Right cardiac atrium (tissue), 5 donors: ENCODE measurements at regions not wholly inside any gene's neighbourhood (a gene's known extent, or its start where the extent isn't known, plus 50 kb on each side); places are given as distances from the start of the nearest gene placed in this dataset.

Experiments
- ATAC-seq, 2 donors: fragments of 200-7000 bp; cut with Tn5 transposase; one replicate each; pipeline versions ENCODE4 v1.8.0 to v1.9.1; 2020; ENCODE audit warnings: moderate library complexity in 2 of 2, mild to moderate bottlenecking in 1 of 2
- DNase-seq, 3 donors: peaks; one replicate each; pipeline ENCODE4 v3.0.0-alpha.2; 2020
- H3K27ac ChIP-seq: one replicate; pipeline ENCODE4 v1.5.1; 2013; ENCODE audit warnings: mild to moderate bottlenecking, low read length, control low read depth, moderate library complexity
- H3K27me3 ChIP-seq: one replicate; pipeline ENCODE4 v1.6.1; 2013; ENCODE audit not compliant: control insufficient read depth, insufficient read depth
- H3K4me1 ChIP-seq: one replicate; pipeline ENCODE4 v1.6.1; 2013; ENCODE audit warnings: low read length; ENCODE audit not compliant: control insufficient read depth, insufficient read depth
- H3K4me3 ChIP-seq: one replicate; pipeline ENCODE4 v1.5.1; 2013; ENCODE audit warnings: low read length, control low read depth
- H3K9me3 ChIP-seq: one replicate; pipeline ENCODE4 v1.6.1; 2013; ENCODE audit warnings: low read length; ENCODE audit not compliant: control insufficient read depth
- WGBS: extraction: QIAGEN DNeasy Blood & Tissue Kit; methylation state at CpG from one replicate; pipeline ENCODE4 v1.1.7; 2013; 5-methylcytosine and 5-hydroxymethylcytosine counted together
- intact Hi-C, 4 donors: fragments of 100-400 bp; cut with DNase I; formaldehyde crosslinking; loops; one replicate each; pipeline versions ENCODE4 v1.11.0 to v1.14.0; 2022 to 2023
- donor health status: healthy with polysubstance abuse.
- donor health status: DM: no; HTN: yes; CAD: no.
- donor health status: DM: no; HTN: no; CAD: no.
- donor health status: DM: no; HTN: yes; CAD: no; lungs with severe emphysema.
- donor health status: DM: yes; HTN: yes; CAD: no.

DNA sequence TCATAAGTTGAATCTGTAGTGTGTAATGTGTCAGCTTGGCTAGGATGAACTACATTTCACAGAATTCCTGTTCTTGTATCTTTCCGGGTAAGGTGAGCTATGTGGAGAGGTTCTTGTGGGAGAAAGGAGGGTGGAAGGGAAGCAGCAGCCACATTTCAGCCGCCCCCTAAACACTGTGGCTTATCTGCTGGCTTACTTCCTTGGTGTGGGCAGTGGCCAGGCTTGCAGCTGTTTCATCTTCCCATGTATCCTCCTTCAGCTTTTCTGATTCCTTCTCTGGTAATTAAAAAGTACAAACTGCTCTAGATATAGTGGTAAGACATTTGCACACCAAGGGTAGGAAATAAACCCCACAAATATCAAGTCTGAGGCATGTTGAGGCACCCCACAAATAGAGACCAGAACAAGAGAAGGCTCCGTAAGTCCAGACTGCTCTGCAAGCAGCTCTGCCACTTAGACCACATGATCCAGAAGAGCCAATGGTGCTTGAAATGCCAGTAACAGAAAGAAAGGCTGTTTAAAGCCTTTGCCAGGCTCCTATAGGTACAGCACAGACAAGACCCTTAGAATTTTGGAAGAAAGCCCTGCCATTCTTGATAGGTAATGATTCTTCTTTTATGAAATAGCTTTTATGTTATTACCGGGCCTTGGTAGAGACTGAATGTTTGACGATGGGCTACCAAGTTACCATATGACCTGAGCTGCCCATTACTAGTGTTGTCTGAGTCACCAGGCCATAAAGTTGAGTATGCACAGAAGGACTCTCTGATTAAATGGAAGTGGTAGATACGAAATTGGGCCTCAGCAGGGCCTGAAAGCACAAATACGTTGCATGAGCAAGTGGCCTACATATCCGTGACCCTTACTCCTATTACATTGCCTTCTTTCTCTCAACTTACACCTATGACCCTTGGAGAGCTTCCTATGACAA, 215.0 kb upstream of the SGK1 start:
- WGBS: 75% methylated on average over 8 of the region's 8 CpGs
- Histone ChIP-seq H3K4me1 (peaks cover 2% of the 10 kb centered on the region), H3K4me3 (no peak overlapping the region), H3K27ac (peak overlapping the region; percentile 82), H3K27me3 (no peaks in the 10 kb centered on the region), H3K9me3 (no peaks in the 10 kb centered on the region)
- intact Hi-C loops: loop anchor here in 2 of 4 donors (10.0 kb wide), 2 partner anchors 102 to 358 kb away; no protein-coding TSS in a partner anchor
- no peak for ATAC-seq
- DNase-seq: no peak

DNA sequence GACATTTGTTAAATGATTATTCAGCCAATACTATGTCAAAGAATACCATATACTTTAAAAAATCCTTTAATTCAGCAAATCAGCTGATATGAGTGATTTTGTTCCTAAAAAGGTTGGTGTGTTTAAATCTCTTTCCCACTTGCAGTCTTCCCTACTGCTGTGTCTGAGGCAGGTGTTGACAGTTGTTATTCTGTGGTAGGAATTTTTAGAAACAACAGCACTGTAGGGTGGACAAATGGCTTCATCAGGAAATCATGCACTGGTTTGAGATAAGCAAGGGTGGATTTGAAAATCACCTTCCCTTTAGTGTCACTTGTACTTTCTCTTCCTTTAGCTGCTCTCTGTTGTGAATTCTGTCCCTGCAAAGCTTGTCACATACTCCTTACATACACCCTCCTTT, 213.7 kb upstream of the SGK1 start:
- peaks cover 7% of the 10 kb centered on the region for H3K4me1 ChIP-seq
- intact Hi-C loops: loop anchor here in 2 of 4 donors (10.0 kb wide), 2 partner anchors 103 to 357 kb away; no protein-coding TSS in a partner anchor

DNA sequence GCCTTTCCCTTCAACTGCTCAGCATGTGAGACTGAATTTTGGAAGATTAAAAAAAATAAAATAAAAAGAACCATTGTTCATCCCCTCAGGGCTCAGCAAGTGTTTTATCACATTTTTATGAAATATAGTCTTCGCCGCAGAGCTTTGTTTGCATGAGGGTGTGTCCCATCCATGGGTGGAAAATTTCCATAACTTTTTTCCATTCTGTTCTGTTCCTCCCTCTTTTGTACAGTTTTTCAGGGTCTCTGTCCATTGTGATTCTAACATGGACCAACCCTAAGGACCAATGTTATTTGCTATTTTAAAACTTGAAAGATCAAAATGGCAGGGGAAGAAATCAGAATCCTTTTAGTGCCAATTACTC, 213.3 kb upstream of the SGK1 start:
- intact Hi-C loops: loop anchor here in 2 of 4 donors (10.0 kb wide), 2 partner anchors 104 to 356 kb away; no protein-coding TSS in a partner anchor

More for the DNA sequence above, 213.7 kb upstream of the SGK1 start:
- Histone ChIP-seq H3K4me3 (no peak overlapping the region), H3K27me3 (no peaks in the 10 kb centered on the region), H3K9me3 (no peaks in the 10 kb centered on the region), H3K27ac (peak overlapping the region; percentile 54)
- DNase-seq (no peak), ATAC-seq (peak; percentile 69 to 82)

DNA sequence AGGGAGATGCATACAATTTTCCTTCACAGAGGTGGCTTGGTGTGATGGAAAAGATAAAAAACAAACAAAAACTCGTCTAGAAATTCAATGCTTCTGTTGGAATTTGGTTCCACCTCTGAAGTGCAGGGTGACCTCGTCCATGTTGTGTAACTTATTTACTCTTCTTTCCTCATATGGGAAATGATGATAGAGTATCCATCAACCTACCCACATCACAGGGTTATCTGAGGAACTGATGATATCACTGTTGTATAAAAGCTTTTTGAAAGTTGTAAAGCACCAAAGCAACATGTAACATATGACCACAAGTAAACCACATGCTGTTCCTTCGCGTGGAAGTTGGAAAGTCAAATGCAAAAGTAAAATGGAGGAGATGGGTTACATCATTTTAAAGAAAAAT, 212.0 kb upstream of the SGK1 start:
- Histone ChIP-seq H3K27me3 (no peaks in the 10 kb centered on the region), H3K27ac (no peak overlapping the region), H3K4me3 (no peak overlapping the region), H3K4me1 (peaks cover 7% of the 10 kb centered on the region), H3K9me3 (no peaks in the 10 kb centered on the region)
- DNase-seq (no peak), ATAC-seq (no peak)
- intact Hi-C loops: loop anchor here in 2 of 4 donors (10.0 kb wide), 2 partner anchors 105 to 355 kb away; no protein-coding TSS in a partner anchor
- 72% methylated on average over 4 of the region's 4 CpGs for WGBS

More for the DNA sequence above, 213.3 kb upstream of the SGK1 start:
- Histone ChIP-seq H3K4me1 (peaks cover 7% of the 10 kb centered on the region), H3K9me3 (no peaks in the 10 kb centered on the region), H3K4me3 (no peak overlapping the region), H3K27me3 (no peaks in the 10 kb centered on the region), H3K27ac (peak overlapping the region; percentile 50)
- no peak for ATAC-seq
- WGBS: 60% methylated on average over 2 of the region's 2 CpGs
- no peak for DNase-seq

DNA sequence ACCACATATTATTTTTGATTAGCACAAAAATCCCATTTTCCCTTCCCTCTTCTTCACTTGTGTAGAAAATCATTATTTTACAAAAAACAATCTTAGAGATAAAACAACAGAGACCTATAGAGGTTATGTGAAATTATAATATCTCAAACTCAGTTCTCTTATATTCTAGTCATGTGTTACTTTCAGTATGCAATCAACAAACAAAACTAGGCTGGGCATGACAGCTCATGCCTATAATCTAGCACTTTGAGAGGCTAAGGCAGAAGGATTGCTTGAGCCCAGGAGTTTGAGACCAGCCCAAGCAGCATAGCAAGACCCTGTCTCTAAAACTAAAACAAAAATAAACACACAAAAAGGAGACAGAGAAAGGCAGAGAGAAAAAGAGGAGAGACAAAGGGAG, 211.4 kb upstream of the SGK1 start:
- Histone ChIP-seq H3K4me1 (peaks cover 7% of the 10 kb centered on the region), H3K27me3 (no peaks in the 10 kb centered on the region), H3K27ac (no peak overlapping the region), H3K4me3 (no peak overlapping the region), H3K9me3 (no peaks in the 10 kb centered on the region)
- intact Hi-C loops: no loop called here
- ATAC-seq (no peak), DNase-seq (no peak)

DNA sequence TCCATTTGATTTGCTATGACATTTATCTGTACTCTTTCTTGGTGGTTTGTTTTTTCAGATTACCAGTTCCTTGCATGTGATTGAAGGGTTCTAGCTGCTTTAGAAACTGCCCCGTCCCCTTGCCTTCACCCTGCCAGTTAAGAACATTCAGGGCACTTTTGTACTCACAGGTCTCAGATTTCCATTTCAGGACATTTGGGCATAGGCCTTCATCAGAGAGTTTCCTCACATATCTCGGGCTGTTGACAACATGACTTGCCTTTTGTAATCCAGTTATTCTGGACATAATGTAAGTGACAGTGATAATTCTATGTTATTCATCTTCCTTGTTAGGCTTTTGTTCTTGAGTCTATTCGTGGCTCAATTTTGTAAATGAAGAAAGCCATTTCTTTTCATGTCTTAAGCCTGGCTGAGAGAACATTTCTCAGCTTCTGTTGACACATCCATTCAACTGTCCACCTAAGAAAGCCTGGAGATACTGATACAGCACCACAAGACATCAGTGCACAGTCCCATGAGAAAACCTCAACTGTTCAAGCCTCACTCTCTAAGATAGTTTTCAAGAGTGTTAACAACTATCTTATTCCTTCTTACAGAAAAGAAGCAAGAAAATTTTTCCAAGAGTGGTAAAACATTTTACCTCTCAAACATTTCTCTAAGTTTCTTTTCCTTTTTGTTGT, 209.3 kb upstream of the SGK1 start:
- no peak overlapping the region for H3K27ac ChIP-seq
- ATAC-seq (no peak), DNase-seq (no peak)
- H3K4me1 ChIP-seq: peaks cover 5% of the 10 kb centered on the region
- 58% methylated on average over 3 of the region's 3 CpGs for WGBS
- intact Hi-C loops: no loop called here
- no peaks in the 10 kb centered on the region for H3K27me3 ChIP-seq
- no peak overlapping the region for H3K4me3 ChIP-seq
- H3K9me3 ChIP-seq: no peaks in the 10 kb centered on the region

DNA sequence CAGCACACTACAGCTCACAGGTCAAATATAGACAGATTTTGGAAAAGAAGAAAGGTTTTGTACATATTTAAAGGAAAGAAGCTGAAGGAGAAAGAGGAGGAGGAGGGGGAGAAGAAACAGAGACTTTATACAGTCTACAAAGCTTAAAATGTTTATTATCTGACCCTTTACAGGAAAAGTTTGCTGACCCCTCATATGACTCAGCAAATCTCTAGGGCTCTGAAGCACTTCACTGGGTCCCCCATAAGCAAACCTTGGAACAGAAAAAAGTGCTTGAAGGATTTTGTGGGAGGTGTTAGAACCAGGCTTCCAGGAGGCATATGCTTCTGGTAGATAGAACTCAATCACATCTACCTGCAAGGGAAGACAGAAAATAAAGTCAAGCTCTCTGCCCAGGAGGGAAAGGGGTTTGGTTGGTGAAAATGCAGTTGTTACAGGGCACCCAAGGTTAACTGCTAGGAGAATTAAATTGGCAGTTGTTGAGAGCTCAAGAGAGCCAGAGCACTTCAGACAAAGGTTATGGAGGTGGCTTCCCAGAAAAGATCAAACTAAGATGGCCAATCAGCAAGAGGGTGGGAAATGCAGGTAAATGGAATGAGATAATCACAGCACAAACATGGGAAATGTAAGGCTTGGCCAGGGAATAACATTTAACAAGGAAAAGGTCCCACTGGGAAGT, 207.4 kb upstream of the SGK1 start:
- Histone ChIP-seq H3K27ac (no peak overlapping the region), H3K4me3 (no peak overlapping the region), H3K4me1 (peaks cover 5% of the 10 kb centered on the region), H3K9me3 (no peaks in the 10 kb centered on the region), H3K27me3 (no peaks in the 10 kb centered on the region)
- ATAC-seq: no peak
- intact Hi-C loops: no loop called here
- DNase-seq: no peak

DNA sequence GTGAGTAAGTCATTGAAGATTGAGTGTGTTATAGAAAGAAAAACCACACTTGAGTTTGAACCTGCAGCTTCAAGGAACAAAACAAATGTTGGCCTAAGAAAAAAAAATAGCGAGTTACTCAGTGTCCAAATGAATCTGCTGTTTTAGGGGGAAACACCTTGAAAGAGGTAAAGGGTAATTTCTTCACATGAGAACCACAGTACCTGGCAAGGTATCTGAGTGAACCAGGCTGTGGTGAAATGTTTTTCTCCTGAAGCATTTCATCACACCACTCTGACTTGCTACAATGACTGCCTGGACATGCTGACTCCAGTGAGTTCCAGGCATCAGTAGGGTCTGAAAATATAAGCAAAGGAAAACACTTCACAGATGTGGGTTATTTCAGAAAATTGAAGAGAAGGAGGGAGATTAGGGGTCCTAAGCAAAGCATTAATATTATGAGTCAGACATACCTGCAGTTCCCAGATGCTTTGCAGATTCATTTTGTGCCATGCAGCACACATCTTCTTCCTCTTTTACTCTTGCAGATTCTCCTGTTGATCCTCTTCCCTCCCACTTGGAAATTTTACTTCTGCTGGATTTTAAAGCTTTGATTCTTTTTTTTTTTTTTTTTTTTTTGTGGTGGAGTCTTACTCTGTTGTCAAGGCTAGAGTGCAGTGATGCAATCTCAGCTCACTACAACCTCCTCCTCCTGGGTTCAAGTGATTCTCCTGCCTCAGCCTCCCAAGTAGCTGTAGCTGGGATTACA, 206.2 kb upstream of the SGK1 start:
- no peak for DNase-seq
- WGBS: 98% methylated on average over 1 of the region's 1 CpG
- peaks cover 5% of the 10 kb centered on the region for H3K4me1 ChIP-seq
- peak overlapping the region; percentile 19 for H3K27ac ChIP-seq
- no peak for ATAC-seq
- intact Hi-C loops: no loop called here
- no peak overlapping the region for H3K4me3 ChIP-seq
- no peaks in the 10 kb centered on the region for H3K9me3 ChIP-seq
- no peaks in the 10 kb centered on the region for H3K27me3 ChIP-seq

DNA sequence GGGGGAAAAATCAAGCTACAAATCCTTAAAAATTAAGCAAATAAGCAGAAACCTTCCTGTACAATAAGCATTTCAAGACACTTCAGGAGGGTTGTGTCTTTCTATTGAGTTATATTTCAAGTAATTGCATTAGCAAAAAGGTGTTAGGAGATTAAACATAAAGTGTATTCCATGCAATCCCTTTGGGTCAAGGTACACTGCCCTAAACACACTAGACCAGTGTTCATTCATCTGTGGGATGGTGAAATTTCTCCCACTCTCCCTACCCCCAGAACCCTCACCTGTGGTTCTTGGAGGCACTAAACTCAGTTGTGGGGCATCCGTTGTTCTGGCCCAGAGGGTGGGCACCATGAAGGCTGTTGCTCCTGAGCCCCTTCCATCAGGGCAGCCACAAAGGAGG, 205.1 kb upstream of the SGK1 start:
- H3K4me1 ChIP-seq: peaks cover 5% of the 10 kb centered on the region
- 93% methylated on average over 1 of the region's 1 CpG for WGBS

DNA sequence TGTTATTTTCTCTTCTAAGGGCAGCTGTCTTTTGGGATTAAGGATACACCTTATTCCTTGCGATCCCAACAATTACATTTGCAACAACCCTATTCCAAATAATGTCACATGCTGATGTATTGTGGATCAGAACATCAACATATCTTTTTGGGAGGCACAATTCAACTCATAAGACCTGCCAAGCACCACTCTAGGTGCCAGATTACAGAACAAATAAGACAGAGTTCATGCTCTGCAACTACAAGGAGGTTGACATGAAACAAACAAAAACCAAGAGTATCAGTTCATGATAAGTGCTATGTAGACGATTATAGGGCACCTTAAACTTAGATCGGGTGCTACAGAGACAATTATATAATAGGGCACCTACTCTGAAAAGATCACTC, 203.2 kb upstream of the SGK1 start:
- peaks cover 5% of the 10 kb centered on the region for H3K4me1 ChIP-seq
- ATAC-seq: no peak
- H3K27me3 ChIP-seq: no peaks in the 10 kb centered on the region
- 73% methylated on average over 3 of the region's 3 CpGs for WGBS
- H3K9me3 ChIP-seq: no peaks in the 10 kb centered on the region
- intact Hi-C loops: no loop called here
- no peak overlapping the region for H3K4me3 ChIP-seq
- DNase-seq: no peak
- H3K27ac ChIP-seq: no peak overlapping the region

More for the DNA sequence above, 205.1 kb upstream of the SGK1 start:
- Histone ChIP-seq H3K27me3 (no peaks in the 10 kb centered on the region), H3K9me3 (no peaks in the 10 kb centered on the region), H3K27ac (no peak overlapping the region), H3K4me3 (no peak overlapping the region)
- DNase-seq (no peak), ATAC-seq (no peak)
- intact Hi-C loops: no loop called here
